Epithelial cell of prostate (primary cell): ENCODE measurements at regions not wholly inside any gene's neighbourhood (a gene's known extent, or its start where the extent isn't known, plus 50 kb on each side); places are given as distances from the start of the nearest gene placed in this dataset.
A peak's percentile ranks its signal among the peaks of the same experiment; 100 is the strongest.

Source experiments
- DNase-seq: peaks from one replicate; pipeline ENCODE4 v3.0.0-alpha.2; 2011; ENCODE audit warnings: low read depth, low spot score
- H3K27ac ChIP-seq: fragments of 450-650 bp; 2 replicates; pipeline ENCODE4 v1.5.1; 2017; ENCODE audit warnings: mild to moderate bottlenecking

DNA sequence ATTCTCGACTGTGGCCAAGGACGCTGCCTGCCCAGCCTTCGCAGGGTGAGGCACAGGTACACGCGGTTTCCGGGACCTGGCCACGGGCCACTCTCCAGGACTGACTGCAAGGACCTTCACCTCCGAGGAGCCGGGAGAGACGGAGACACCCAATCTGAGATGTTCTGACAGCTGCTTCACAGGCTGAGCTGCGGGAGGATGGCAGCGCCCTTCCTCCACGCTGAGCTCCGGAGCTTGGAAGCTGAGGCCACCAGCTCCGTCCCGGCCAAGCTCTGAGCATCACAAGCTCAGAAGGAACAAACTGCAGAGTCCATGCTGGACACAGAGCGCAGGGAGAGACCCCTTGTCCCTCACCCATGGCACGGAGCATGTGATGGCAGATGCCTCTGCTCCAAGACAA, 71.1 kb upstream of the CTDP1 start:
- no peak for DNase-seq
- no peak overlapping the region for H3K27ac ChIP-seq

DNA sequence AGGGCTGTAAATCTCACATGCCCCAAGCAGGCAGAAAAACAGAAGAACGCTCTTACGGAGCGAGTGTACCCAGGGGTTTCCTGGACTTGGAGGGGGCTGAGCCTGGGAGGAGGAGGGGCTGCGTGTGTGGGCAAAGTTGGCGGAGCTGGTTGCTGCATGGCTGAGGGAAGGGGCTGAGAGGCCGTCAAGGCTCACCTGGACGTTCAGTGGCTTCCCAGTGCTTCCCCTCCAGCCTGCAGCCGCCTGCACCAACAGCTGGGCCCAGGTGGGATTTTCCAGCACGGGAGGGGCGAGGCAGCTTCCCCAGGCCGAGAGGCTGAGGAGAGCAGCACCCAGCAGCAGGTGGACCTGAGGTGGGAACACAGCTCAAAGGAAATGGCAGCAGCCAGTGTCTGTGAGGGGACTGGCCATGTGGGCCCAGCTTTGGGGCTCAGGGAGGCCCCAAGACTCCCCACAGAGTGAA, 70.6 kb upstream of the CTDP1 start:
- no peak overlapping the region for H3K27ac ChIP-seq
- no peak for DNase-seq

- no peak for DNase-seq
- H3K27ac ChIP-seq: no peak overlapping the region
Measured at GRCh38 chr18:79609841-79610281, 69.7 kb upstream of the CTDP1 start.

DNA sequence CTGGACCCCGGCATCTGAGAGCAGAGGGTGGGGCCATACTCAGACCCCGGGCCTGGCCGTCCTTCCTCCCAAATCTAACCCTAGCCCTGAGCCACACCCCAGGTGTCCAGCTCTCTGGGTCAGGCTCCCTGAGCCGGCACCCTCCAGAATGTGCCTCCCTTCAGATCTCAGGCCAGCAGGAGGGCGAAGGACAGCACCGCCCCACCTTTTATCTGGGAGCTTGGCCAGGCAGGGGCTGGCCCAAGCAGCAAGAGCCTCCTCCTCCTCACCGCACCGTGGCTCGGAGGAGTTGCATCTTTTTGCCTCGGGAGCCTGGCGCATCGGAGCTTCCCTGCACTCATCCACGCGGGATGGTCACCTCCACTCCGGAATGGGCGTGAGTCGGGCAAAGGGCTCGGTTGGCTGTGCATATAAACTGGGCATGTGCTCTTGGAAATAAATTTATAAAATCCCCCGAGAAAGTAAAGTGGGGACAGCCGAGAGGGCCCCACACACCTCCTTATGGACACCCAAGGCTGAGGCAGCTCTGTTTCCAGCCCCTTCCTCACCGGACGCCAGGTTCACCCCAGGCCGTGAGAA, 69.1 kb upstream of the CTDP1 start:
- DNase-seq: no peak
- H3K27ac ChIP-seq: no peak overlapping the region

GRCh38 chr18:79611040-79611681, 68.4 kb upstream of the CTDP1 start:
- peak; percentile 41 for DNase-seq
- no peak overlapping the region for H3K27ac ChIP-seq

DNA sequence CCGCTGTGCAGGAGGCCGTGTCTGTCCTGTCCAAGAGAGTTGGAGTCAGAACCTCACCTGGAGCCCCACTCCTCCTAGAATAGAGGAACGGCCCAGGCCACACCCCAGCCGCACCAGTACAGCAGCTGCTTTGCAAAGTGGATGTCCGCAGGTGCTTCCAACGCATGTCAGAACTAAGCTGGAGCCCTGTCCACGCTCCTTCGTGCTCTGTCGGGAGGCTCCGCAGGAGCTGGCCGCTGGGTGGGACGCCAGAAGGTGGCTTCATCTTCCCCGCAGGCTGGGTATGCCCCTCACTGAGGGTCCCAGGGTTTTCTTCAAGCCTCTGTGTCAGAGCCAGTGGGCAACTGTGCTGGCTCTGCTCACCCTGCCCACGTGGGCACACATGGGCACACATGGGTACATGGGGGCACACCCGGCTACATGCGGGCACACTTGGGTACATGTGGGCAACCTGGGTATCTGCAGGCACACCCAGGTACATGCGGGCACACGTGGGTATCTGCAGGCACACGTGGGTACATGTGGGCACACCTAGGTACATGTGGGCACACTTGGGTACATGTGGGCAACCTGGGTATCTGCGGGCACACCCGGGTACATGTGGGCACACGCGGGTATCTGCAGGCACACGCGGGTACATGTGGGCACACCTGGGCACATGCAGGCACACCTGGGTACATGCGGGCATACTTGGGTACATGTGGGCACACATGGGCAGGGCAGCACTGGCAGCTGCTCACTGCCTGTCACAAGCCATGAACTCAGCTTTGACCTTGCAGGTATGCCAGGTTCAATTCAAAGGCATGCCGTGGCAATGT, 67.1 kb upstream of the CTDP1 start:
- DNase-seq: no peak
- H3K27ac ChIP-seq: no peak overlapping the region

DNA sequence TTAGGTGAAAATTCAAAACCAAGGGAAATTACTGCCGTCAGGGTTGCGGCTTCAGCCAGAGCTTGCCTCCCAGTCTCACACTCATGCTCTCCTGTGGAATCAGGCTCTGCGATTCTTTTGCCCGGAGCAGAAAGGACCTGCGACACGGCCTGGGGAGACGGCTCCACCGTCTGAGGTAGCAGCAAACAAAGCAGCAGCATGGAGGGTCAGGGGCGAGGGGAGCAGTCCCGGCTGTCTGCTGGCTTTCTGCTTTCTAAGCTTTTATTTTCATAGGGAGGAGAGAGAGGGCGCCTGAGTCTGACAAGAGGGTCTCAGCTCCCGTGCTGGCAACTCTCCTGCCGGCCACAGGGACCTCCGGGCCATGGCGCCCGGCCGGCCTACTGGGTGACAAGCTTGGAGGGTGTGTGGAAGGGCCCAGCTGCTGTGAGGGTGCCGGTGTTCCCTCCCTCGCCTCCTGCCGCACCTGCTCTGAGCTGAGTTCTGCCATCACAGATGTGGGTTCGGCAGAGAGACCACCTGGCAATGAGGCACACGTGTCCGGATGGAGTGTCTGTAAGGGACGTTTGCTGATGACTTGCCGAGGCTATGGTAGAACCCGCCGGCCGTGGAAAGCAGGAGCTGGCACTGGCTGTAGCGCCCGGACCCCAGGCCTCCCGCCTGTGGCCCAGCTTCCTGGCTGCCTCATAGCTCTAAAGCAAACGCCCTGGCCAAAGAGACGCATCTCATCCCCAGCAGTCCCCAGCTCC, 66.2 kb upstream of the CTDP1 start:
- DNase-seq: no peak
- no peak overlapping the region for H3K27ac ChIP-seq

DNA sequence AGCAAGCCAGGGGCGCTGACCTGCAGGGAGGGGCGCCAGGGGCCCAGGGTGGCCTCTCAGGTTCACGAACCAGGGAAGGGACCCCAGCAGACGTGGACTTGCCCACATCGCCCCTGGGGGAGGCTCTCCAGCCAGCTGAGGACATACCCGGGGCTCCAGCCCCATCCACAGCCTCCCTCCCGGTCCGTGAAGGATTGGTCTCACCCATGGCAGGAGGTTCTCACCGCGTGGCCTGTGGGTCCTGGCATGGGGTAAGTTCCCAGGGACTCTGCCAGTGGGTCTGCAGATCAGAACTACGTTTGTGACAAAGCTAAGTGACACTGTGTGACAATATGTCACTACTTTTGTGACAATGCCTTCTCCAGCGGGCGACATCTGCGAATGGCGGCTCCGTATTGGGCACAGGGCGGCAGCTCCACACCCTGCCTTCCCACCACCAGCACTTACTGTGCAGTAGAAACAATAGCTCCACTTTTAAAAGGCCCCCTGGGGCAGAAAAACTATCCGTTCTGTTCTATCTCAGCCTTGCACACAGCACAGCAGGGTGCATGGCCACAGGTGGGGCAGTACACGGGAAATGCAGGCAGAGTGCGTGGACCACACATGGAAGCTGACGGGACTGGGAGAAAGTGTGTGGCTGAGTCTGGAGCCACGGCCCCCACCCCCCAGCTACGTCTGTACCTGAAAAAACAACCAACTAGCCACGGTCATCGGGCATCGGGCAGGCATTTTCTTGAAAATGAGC, 65.2 kb upstream of the CTDP1 start:
- H3K27ac ChIP-seq: no peak overlapping the region
- no peak for DNase-seq

DNA sequence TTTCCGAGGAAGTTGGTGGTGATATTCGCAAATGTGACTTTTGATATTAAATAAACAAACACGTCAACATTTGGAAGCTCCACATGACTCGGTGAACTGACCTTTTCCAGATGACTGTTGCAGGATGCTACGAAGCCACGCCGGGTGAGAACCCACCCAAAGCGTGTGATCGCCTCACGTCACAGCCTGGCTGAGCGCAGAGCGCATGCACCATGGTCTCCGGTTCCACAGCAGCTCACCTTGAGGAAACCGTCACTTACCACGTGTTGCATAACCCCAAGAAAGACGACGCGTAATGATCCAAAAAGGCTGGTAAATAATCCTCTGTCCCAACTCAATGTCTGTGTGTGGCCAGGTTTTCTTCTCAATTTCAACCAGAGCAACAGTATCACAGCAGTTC, 64.5 kb upstream of the CTDP1 start:
- no peak overlapping the region for H3K27ac ChIP-seq
- no peak for DNase-seq

- H3K27ac ChIP-seq: no peak overlapping the region
- no peak for DNase-seq
Measured at GRCh38 chr18:79615586-79615985, 64.0 kb upstream of the CTDP1 start.

DNA sequence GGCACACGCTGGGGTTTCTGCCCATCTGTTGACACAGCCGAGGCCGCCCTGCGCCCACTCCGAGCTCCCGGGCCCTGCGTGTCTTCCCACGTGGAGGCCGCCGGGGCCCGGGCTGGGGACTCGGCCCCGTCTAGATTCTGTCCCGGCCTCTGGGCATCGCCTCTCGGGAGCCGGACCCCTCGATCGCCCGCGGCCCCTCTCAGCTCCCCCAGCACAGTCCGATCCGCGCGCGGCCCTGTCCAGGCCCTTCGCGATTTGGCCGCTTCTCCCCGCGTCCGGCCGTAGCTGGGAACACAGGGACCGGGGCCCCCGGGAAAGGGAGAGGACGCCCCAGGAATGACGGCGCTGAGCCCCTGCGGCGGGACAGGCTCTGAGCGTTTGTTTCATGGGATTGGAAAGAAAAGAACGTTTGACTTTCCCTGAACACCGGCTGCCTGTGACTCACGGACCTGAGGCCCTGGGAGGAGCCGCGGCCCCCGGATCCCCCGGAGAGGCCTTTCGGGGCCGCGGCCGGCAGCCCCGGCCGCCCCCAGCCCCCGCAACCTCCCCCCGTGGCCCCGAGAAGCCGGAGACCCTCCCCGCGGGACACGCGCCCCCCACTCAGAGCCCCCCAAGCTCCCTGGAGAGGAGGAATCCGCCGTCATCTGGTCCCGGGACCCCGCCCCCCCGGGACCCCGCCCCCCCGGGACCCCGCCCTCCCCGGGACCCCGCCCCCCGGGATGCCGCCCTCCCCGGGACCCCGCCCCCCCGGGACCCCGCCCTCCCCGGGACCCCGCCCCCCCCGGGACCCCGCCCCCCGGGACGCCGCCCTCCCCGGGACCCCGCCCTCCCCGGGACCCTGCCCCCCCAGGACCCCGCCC, 62.7 kb upstream of the CTDP1 start:
- DNase-seq: no peak
- no peak overlapping the region for H3K27ac ChIP-seq

DNA sequence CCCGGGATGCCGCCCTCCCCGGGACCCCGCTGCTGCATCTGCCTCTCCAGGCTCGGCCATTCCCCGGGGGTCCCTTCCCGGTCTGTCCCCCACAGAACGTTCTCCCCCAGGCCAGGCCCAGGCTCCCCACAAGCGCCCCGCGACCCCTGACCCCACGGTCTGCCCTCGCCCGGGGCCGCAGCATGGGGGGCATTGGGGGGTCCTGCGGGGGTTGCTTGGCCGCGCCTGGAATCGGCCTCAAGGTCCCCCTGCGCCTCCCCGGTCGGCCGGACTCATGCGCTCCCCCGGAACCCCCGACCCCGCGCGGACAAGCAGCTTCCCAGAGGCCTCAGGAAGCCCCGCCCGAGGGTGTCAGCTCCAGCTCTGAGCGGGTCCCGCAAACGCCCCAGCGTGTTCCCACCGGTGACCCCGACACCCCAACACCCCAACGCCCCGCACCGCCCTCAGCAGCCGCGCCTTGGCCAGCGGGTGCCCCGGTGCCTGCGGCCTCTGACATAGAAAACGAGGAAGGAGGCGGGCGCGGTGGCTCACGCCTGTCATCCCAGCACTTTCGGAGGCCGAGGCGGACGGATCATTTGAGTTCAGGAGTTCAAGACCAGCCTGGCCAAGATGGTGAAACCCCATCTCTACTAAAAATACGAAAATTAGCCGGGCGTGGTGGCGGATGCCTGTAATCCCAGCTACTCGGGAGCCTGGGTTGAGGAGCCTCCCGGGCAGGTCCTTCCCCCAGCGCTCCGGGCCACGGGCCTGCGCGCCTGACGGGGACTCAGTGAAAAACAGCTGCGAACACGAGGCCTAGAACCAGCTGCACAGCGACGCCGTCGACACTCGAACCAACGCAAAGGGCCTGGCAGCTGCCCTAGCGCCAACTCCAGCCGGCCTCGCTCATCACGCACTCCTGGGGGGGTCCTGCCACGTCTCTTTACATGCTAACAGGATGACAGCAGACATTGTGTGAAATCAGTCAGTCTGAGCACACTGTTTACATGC, 61.8 kb upstream of the CTDP1 start:
- no peak overlapping the region for H3K27ac ChIP-seq
- no peak for DNase-seq

GRCh38 chr18:79620576-79621165, 58.9 kb upstream of the CTDP1 start:
- H3K27ac ChIP-seq: no peak overlapping the region
- no peak for DNase-seq

DNA sequence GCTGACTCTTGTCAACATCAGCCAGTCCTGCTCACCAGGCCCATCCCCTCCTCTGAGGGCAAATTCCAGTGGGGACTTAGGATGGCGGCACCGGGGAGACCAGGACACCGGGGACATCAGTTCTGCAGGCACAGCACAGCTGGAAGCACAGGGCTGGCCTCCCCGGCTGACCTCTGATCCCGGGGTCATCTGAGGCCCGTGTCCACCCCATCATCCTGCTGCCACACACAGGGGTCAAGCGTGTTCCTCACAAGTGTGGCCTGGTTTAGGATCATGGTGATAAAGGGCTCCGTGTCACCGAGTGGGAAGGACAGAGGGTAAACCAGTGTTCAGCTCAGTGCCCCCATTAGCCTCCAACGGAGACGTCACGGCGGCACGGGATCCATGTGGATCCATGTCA, 58.1 kb upstream of the CTDP1 start:
- no peak overlapping the region for H3K27ac ChIP-seq

DNA sequence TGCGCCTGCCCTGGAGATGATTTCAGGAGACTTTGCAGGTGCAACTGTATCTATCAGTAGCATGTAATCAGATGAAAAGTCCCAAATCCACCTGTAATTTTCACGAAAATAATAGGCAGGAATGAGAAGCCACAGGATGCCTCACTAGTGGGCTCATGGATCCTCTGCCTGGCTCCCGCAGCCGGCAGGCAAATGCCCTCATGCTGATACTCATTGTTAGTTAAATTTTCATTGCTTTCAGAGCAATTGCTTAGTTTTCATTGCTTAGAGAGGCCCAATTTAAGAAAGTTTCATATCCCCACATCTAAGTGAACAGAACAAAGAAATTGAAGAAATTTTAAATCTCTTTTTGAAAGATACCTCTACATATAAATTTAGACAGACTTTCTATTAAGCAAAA, 57.6 kb upstream of the CTDP1 start:
- no peak overlapping the region for H3K27ac ChIP-seq
- DNase-seq: no peak

More for the DNA sequence above, 58.1 kb upstream of the CTDP1 start:
- no peak for DNase-seq

DNA sequence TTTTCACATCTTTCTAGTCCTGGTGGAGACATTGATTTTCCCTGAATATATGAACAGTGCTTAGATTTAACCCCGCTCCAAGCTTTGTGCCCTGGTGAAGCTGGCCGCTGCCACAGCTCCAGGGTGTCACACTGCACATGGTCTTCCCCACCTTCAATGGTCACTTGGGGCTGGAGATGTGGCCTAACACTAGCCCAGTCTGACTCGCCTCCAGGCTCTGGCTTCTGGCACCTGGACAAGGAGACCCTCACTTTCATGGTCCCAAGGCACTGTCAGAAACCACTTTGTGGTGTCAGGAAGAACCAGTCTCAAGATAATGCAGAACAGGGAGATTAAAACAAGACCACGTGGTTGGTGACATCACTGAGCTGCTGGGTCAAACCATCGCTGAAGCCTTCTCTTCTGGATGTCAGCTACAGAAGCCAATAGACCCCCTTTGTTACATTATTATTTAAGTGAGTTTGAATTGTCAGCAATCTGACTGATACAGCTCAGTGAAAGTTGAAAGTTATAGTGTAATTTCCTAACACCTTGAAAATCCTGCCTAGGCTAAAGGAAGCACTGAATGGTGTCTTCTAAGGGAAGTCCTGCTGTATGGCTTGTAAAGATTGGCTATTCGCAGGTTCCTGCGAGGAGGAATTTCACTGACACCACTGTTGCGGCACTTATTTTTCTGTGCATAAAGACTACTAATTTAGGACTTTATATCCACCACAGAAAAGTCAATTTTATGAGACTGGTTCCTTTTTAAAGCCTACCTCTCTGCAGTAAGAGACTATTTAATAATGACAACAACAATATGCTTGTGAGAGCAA, 55.0 kb upstream of the CTDP1 start:
- no peak overlapping the region for H3K27ac ChIP-seq
- DNase-seq: no peak
